Natural killer cell (primary cell): ENCODE measurements at regions not wholly inside any gene's neighbourhood (a gene's known extent, or its start where the extent isn't known, plus 50 kb on each side); places are given as distances from the start of the nearest gene placed in this dataset.

Source experiments
- ATAC-seq, 3 donors: fragments of 150-1000 bp in 2 of 3; fragments of 200-7000 bp in 1 of 3; cut with Tn5 transposase; 1 replicate in 1 of 3; 2 replicates in 2 of 3; pipeline ENCODE4 v1.10.0; 2021; ENCODE audit warnings: mild to moderate bottlenecking in 2 of 3, moderate library complexity in 2 of 3
- DNase-seq, 2 donors: peaks; one replicate each; pipeline versions ENCODE4 v3.0.0 to v3.0.0-alpha.2; 2013 to 2021; ENCODE audit warnings: mixed read lengths in 1 of 2
- H3K27ac ChIP-seq: one replicate; pipeline ENCODE4 v1.5.1; 2013; ENCODE audit warnings: mild to moderate bottlenecking, low read length
- H3K27me3 ChIP-seq: one replicate; pipeline ENCODE4 v1.6.1; 2013; ENCODE audit warnings: low read length; ENCODE audit not compliant: control insufficient read depth, insufficient read depth
- H3K36me3 ChIP-seq: one replicate; pipeline ENCODE4 v1.6.1; 2013; ENCODE audit warnings: low read length; ENCODE audit not compliant: control insufficient read depth, insufficient read depth
- H3K4me1 ChIP-seq: one replicate; pipeline ENCODE4 v1.6.1; 2013; ENCODE audit warnings: low read length; ENCODE audit not compliant: control insufficient read depth, insufficient read depth
- H3K4me3 ChIP-seq: one replicate; pipeline ENCODE4 v1.5.1; 2013; ENCODE audit warnings: low read length
- H3K9me3 ChIP-seq: one replicate; pipeline ENCODE4 v1.6.1; 2013; ENCODE audit warnings: low read length; ENCODE audit not compliant: control insufficient read depth, insufficient read depth
- H3K27ac Mint-ChIP-seq, 2 donors: one replicate each; pipeline ENCODE4 v1.8.0; 2022; ENCODE audit warnings: mild to moderate bottlenecking in 2 of 2, mixed read lengths in 2 of 2, moderate library complexity in 1 of 2
- H3K27me3 Mint-ChIP-seq, 2 donors: one replicate each; pipeline ENCODE4 v1.8.0; 2022; ENCODE audit warnings: low read depth in 2 of 2, mixed read lengths in 2 of 2
- H3K36me3 Mint-ChIP-seq: one replicate; pipeline ENCODE4 v1.8.0; 2022; ENCODE audit warnings: mixed read lengths
- H3K4me1 Mint-ChIP-seq, 2 donors: one replicate each; pipeline ENCODE4 v1.8.0; 2022; ENCODE audit warnings: mixed read lengths in 2 of 2
- H3K4me3 Mint-ChIP-seq: one replicate; pipeline ENCODE4 v1.8.0; 2022; ENCODE audit warnings: mild to moderate bottlenecking, moderate library complexity, mixed read lengths
- H3K9me3 Mint-ChIP-seq, 2 donors: one replicate each; pipeline ENCODE4 v1.8.0; 2022; ENCODE audit warnings: mixed read lengths in 2 of 2
- WGBS: methylation state at CpG from one replicate; pipeline ENCODE4 v1.1.7; 2013; ENCODE audit warnings: missing lambda C conversion rate; ENCODE audit not compliant: insufficient coverage; 5-methylcytosine and 5-hydroxymethylcytosine counted together
- intact Hi-C: fragments of 100-400 bp; cut with micrococcal nuclease; formaldehyde crosslinking; loops from one replicate; pipeline ENCODE4 v1.14.2; 2022
- TF ChIP-seq, protein P1 (sequence below): fragments of 200-600 bp; IDR thresholded peaks from one replicate; pipeline ENCODE4 v1.8.0; 2022; ENCODE audit warnings: antibody characterized with exemption

DNA sequence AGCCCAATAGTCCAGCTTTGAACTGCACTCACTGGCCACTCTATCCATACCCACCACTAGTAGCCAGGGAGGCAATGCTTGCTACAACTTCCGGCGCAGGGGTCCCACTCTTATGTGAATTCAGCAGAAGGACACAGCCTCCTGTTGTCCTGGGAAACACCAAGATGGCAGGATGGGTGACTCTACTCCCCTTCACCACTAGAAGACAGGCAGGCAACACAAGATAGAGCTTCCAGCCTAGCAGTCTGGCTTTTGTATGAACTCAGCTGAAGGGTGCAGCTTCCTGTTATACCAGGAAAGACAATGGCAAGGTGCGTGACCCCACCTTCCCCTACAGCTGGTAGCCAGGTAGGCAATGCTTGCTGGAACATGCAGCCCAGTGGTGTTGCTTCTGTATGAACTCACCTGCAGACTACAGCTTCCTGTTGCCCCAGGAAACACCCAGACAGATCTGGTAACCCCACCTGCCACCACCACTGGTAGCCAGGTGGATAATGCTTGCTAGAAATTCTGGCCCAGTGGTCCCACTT, 205.2 kb upstream of the KIRREL3 start:
- intact Hi-C loops = no loop called here
- H3K4me3 ChIP-seq = no peak overlapping the region
- TF ChIP-seq, protein P1, sequence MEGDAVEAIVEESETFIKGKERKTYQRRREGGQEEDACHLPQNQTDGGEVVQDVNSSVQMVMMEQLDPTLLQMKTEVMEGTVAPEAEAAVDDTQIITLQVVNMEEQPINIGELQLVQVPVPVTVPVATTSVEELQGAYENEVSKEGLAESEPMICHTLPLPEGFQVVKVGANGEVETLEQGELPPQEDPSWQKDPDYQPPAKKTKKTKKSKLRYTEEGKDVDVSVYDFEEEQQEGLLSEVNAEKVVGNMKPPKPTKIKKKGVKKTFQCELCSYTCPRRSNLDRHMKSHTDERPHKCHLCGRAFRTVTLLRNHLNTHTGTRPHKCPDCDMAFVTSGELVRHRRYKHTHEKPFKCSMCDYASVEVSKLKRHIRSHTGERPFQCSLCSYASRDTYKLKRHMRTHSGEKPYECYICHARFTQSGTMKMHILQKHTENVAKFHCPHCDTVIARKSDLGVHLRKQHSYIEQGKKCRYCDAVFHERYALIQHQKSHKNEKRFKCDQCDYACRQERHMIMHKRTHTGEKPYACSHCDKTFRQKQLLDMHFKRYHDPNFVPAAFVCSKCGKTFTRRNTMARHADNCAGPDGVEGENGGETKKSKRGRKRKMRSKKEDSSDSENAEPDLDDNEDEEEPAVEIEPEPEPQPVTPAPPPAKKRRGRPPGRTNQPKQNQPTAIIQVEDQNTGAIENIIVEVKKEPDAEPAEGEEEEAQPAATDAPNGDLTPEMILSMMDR = no peak
- Mint-ChIP-seq H3K9me3 (peaks cover 6 to 9% of the 10 kb centered on the region in 2 donors), H3K4me3 (no peak overlapping the region), H3K4me1 (no peaks in the 10 kb centered on the region), H3K27ac (no peak overlapping the region), H3K36me3 (no peaks in the 10 kb centered on the region), H3K27me3 (no peaks in the 10 kb centered on the region)
- WGBS = 93% methylated on average over 3 of the region's 3 CpGs
- no peaks in the 10 kb centered on the region for H3K27me3 ChIP-seq
- no peak overlapping the region for H3K27ac ChIP-seq
- DNase-seq (no peak), ATAC-seq (no peak)
- H3K36me3 ChIP-seq = no peaks in the 10 kb centered on the region
- peaks cover 9% of the 10 kb centered on the region for H3K9me3 ChIP-seq
- no peaks in the 10 kb centered on the region for H3K4me1 ChIP-seq

DNA sequence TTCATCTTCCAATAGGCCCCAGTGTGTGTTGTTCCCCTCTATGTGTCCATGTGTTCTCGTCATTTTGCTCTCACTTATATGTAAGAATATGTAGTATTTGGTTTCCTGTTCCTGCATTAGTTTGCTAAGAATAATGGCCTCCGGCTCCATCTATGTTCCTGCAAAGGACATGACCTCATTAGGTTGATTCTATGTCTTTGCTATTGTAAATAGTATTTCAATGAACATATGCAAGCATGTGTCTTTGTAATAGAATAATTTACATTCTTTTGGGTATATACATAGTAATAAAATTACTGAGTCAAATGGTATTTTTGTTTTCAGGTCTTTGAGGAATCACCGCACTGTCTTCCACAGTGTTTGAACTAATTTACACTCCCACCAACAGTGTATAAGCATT, 202.9 kb upstream of the KIRREL3 start:
- Histone ChIP-seq H3K9me3 (peaks cover 9% of the 10 kb centered on the region), H3K27ac (no peak overlapping the region), H3K4me1 (no peaks in the 10 kb centered on the region), H3K4me3 (no peak overlapping the region), H3K27me3 (no peaks in the 10 kb centered on the region), H3K36me3 (no peaks in the 10 kb centered on the region)
- H3K4me3 Mint-ChIP-seq = no peak overlapping the region
- ATAC-seq (no peak), DNase-seq (no peak)
- H3K27ac Mint-ChIP-seq = no peak overlapping the region
- TF ChIP-seq, protein P1 = no peak
- WGBS = 0% methylated on average over 1 of the region's 3 CpGs
- H3K36me3 Mint-ChIP-seq = no peaks in the 10 kb centered on the region
- H3K4me1 Mint-ChIP-seq = no peaks in the 10 kb centered on the region
- H3K27me3 Mint-ChIP-seq = peaks cover 0 to 3% of the 10 kb centered on the region in 2 donors
- peaks cover 6% of the 10 kb centered on the region in 2 donors for H3K9me3 Mint-ChIP-seq
- intact Hi-C loops = no loop called here

DNA sequence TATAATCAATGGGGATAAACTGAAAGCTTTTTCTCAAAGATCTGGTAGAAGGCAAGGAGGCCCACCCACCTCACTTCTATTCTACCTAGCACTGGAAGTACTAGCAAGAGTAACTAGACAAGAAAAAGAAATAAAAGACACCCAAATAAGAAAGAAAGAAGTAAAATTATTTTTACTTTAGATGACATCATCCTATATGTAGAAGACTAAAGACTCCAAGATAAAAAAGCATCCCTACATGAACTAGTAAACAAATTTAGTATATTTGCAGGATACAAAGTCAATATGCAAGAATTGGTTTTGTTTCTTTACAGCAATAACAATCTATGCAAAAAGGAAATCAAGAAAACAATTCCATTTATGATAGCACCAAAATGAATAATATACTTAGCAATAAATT, 201.5 kb upstream of the KIRREL3 start:
- H3K4me3 ChIP-seq = no peak overlapping the region
- no peaks in the 10 kb centered on the region for H3K27me3 ChIP-seq
- no peaks in the 10 kb centered on the region for H3K4me1 ChIP-seq
- H3K27ac ChIP-seq = no peak overlapping the region
- intact Hi-C loops = no loop called here
- DNase-seq = no peak
- H3K36me3 ChIP-seq = no peaks in the 10 kb centered on the region
- no peak overlapping the region for H3K27ac Mint-ChIP-seq
- no peak for ATAC-seq
- H3K36me3 Mint-ChIP-seq = no peaks in the 10 kb centered on the region
- H3K9me3 Mint-ChIP-seq = peaks cover 6 to 8% of the 10 kb centered on the region in 2 donors
- H3K9me3 ChIP-seq = peaks cover 9% of the 10 kb centered on the region
- no peaks in the 10 kb centered on the region for H3K4me1 Mint-ChIP-seq
- TF ChIP-seq, protein P1 = no peak
- peaks cover 0 to 3% of the 10 kb centered on the region in 2 donors for H3K27me3 Mint-ChIP-seq
- no peak overlapping the region for H3K4me3 Mint-ChIP-seq

GRCh38 chr11:127199306-127199801, 198.8 kb upstream of the KIRREL3 start:
- no peaks in the 10 kb centered on the region for H3K36me3 ChIP-seq
- intact Hi-C loops = no loop called here
- no peak overlapping the region for H3K4me3 Mint-ChIP-seq
- H3K27ac Mint-ChIP-seq = no peak overlapping the region
- WGBS = 81% methylated on average over 3 of the region's 3 CpGs
- H3K27me3 ChIP-seq = no peaks in the 10 kb centered on the region
- no peaks in the 10 kb centered on the region for H3K4me1 ChIP-seq
- H3K27ac ChIP-seq = no peak overlapping the region
- no peaks in the 10 kb centered on the region for H3K36me3 Mint-ChIP-seq
- TF ChIP-seq, protein P1 = no peak
- DNase-seq = no peak
- H3K9me3 Mint-ChIP-seq = peaks cover 3 to 7% of the 10 kb centered on the region in 2 donors
- no peaks in the 10 kb centered on the region for H3K4me1 Mint-ChIP-seq
- no peaks in the 10 kb centered on the region for H3K9me3 ChIP-seq
- H3K27me3 Mint-ChIP-seq = peaks cover 0 to 3% of the 10 kb centered on the region in 2 donors
- ATAC-seq = no peak
- no peak overlapping the region for H3K4me3 ChIP-seq
